Dendritic cell treated with granulocyte-macrophage colony-stimulating factor and Interleukin-4, amounts not matched to agents 40 ng/mL and 50 ng/mL, for 4 days (primary cell): ENCODE measurements at regions not wholly inside any gene's neighbourhood (a gene's known extent, or its start where the extent isn't known, plus 50 kb on each side); places are given as distances from the start of the nearest gene placed in this dataset.

Experiments
- H3K27ac Mint-ChIP-seq: one replicate; pipeline ENCODE4 v1.8.0; 2022; ENCODE audit warnings: mild to moderate bottlenecking, mixed read lengths
- H3K27me3 Mint-ChIP-seq: one replicate; pipeline ENCODE4 v1.8.0; 2022; ENCODE audit warnings: mild to moderate bottlenecking, mixed read lengths
- H3K36me3 Mint-ChIP-seq: one replicate; pipeline ENCODE4 v1.8.0; 2022; ENCODE audit warnings: low read depth, mixed read lengths
- H3K4me1 Mint-ChIP-seq: one replicate; pipeline ENCODE4 v1.8.0; 2022; ENCODE audit warnings: low read depth, mixed read lengths
- H3K4me3 Mint-ChIP-seq: one replicate; pipeline ENCODE4 v1.8.0; 2022; ENCODE audit warnings: mild to moderate bottlenecking, moderate library complexity, mixed read lengths
- H3K9me3 Mint-ChIP-seq: one replicate; pipeline ENCODE4 v1.8.0; 2022; ENCODE audit warnings: mixed read lengths
- intact Hi-C: fragments of 100-400 bp; cut with micrococcal nuclease; formaldehyde crosslinking; loops from one replicate; pipeline ENCODE4 v1.15.0; 2022

DNA sequence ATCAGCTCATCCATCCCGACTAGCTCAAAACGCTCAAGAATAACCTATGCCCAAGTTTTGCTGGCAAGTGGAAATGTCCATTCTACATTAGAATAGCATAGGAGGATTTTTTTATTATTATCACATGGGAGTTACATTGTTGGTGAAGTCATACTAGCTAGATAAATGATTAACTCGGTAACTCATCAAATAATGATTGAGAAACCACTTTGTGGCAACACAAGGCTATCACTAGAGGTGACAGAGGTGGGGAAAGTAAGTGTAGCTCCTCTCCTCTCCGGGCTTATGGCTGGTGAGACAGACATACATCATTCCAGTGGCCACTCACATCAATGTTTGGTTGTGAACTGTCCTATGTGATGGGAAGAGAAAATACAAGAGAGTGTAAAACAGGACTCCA, 161.6 kb downstream of the ZIC5 start:
- Mint-ChIP-seq H3K4me3 (no peak overlapping the region), H3K9me3 (no peaks in the 10 kb centered on the region), H3K4me1 (no peaks in the 10 kb centered on the region), H3K27ac (no peak overlapping the region), H3K27me3 (no peaks in the 10 kb centered on the region), H3K36me3 (no peaks in the 10 kb centered on the region)
- intact Hi-C loops = no loop called here

DNA sequence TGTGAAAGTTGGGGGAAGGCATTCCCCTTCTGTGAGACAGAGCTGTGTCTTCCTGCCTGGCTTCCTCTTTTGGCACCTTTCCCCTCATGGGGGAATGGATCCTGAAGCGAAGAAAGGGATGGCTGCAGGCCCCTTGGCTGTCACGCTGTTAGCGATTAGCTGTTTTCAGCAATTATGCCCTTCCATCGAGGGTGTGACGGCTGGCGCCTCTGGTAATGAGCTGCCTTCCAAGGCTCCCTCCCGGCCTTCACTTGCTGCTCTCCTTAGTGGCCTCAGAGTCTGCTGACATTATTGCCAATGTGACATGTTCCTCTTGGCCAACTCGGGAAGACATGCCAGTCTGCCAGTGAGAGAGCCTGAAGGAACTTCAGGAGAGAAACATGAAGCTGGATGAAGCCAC, 162.1 kb downstream of the ZIC5 start:
- no peak overlapping the region for H3K4me3 Mint-ChIP-seq
- intact Hi-C loops = no loop called here
- H3K4me1 Mint-ChIP-seq = no peaks in the 10 kb centered on the region

DNA sequence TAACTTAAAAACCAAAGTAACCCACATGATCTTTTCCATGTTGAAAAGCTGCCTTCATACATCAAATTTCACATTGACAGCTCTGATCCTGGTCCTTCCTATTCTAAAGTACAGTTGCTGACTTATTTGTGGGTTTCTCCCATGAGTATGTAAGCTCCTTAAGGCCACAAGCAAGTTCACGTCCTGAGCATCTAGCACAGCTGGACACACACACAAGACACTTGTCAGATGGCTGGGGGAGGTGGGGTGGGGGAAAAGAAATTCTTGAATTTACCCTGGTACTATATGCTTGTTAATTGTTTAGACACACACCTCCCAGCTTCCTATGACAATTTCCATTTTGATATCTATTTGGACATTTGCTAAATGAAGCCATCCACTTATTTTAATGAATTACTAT, 162.8 kb downstream of the ZIC5 start:
- no peaks in the 10 kb centered on the region for H3K36me3 Mint-ChIP-seq
- intact Hi-C loops = no loop called here
- H3K4me1 Mint-ChIP-seq = no peaks in the 10 kb centered on the region
- no peaks in the 10 kb centered on the region for H3K9me3 Mint-ChIP-seq
- no peak overlapping the region for H3K4me3 Mint-ChIP-seq
- H3K27me3 Mint-ChIP-seq = no peaks in the 10 kb centered on the region
- H3K27ac Mint-ChIP-seq = no peak overlapping the region

More for the DNA sequence above, 162.1 kb downstream of the ZIC5 start:
- Mint-ChIP-seq H3K9me3 (no peaks in the 10 kb centered on the region), H3K27ac (no peak overlapping the region), H3K27me3 (no peaks in the 10 kb centered on the region), H3K36me3 (no peaks in the 10 kb centered on the region)

DNA sequence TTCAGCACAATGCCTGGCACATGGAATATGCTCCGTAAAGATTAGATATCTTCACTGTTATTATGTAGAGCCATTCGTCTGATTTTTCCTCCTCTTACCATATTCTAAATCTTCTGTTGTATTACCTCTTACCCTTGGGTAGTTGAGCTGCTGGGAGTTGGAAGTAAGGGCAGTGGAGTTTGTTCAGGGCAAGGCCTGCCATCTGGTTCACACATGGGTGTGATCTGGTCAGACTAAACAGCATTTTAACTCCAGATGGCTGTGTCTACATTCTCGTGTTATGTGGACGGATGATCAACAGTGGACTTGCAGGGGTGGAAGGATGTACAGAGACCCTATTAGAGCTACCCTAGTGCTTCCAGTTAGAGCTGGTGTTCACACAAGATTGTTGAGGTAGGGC, 164.9 kb downstream of the ZIC5 start:
- Mint-ChIP-seq H3K4me1 (no peaks in the 10 kb centered on the region), H3K9me3 (no peaks in the 10 kb centered on the region), H3K27me3 (no peaks in the 10 kb centered on the region), H3K27ac (no peak overlapping the region), H3K36me3 (no peaks in the 10 kb centered on the region), H3K4me3 (no peak overlapping the region)
- intact Hi-C loops = no loop called here

DNA sequence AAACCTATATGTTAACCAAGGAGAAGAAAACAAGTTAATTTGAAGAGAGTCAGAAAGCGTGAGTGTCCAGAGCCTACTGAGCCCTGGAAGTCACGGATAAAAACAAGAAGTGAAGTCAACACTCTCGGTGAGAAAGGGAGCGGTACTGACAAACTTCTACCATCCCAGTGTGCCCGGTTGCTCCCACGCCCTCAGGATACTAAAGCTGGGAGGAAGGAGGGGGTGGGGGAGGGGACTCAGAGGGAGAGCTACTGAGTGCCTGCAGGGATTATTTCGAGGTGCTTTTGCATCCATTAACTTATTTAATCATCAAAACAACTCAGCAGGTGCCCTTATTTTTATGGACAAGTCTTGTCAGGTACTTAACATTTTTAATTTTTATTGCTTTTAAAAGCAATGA, 166.2 kb downstream of the ZIC5 start:
- no peaks in the 10 kb centered on the region for H3K36me3 Mint-ChIP-seq
- no peaks in the 10 kb centered on the region for H3K27me3 Mint-ChIP-seq
- H3K9me3 Mint-ChIP-seq = no peaks in the 10 kb centered on the region
- H3K4me3 Mint-ChIP-seq = no peak overlapping the region
- no peaks in the 10 kb centered on the region for H3K4me1 Mint-ChIP-seq
- H3K27ac Mint-ChIP-seq = no peak overlapping the region
- intact Hi-C loops = no loop called here

DNA sequence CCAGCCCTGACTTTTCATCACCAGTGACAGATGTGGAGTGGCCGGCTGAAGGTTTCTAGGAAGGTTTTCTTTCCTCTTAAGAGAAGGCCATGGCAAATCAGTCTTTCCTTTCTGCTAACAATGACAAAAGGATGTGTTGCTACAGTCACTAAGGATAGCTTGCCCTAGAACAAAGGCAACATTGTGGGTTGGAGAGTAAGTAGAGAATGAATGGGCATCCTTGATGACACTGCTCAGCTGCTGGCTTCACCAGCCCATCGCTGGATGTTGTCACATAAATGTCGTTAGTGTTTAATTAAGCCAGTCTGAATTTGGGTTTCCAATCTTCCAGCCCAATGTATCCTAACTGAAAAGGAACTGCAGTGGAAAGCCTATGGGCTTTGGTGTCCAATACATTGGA, 168.4 kb downstream of the ZIC5 start:
- Mint-ChIP-seq H3K4me1 (no peaks in the 10 kb centered on the region), H3K27ac (no peak overlapping the region), H3K27me3 (no peaks in the 10 kb centered on the region), H3K4me3 (no peak overlapping the region), H3K9me3 (peaks cover 6% of the 10 kb centered on the region), H3K36me3 (no peaks in the 10 kb centered on the region)
- intact Hi-C loops = no loop called here

DNA sequence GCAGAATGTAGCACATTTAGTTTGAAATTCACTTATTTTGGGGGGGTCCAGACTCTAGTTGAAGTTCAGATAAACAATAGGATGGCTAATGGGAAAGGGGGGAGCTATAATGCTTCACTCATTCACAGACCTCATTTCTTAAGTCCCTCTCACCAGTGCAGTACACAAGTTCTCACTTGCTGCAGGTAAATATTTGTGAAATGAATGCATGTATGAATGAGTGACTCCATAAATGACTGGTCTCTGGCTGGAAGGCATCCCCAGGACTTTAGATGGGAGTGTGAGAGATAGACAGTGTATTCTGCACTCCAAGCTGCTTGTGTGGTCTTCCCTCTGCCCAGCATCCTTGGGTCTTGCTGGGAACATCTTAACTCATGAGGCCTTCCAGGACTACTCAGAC, 169.2 kb downstream of the ZIC5 start:
- intact Hi-C loops = no loop called here
- Mint-ChIP-seq H3K9me3 (peaks cover 6% of the 10 kb centered on the region), H3K27ac (no peak overlapping the region), H3K4me1 (no peaks in the 10 kb centered on the region), H3K4me3 (no peak overlapping the region), H3K36me3 (no peaks in the 10 kb centered on the region), H3K27me3 (no peaks in the 10 kb centered on the region)

DNA sequence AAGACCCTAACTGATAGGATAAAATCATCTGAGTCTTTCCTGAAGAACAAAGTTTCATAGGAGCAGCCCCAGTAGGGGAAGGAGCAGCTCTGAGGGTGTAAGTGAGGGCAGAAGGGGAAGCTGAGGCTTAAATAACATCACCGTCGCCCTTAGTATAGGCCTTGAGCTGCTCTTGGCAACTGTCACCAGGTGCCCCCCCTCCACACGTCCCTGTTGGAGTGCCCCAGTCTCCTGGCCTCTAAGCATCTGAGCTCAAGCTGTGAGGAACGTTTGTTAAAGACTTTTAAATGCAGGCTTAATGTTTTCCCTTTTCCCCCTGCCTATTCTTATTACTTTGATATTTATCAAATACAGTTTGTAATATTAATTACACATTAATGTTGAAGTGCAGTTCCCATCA, 170.6 kb downstream of the ZIC5 start:
- H3K4me3 Mint-ChIP-seq = no peak overlapping the region
- no peaks in the 10 kb centered on the region for H3K4me1 Mint-ChIP-seq
- H3K27ac Mint-ChIP-seq = no peak overlapping the region
- no peaks in the 10 kb centered on the region for H3K27me3 Mint-ChIP-seq
- peaks cover 6% of the 10 kb centered on the region for H3K9me3 Mint-ChIP-seq
- intact Hi-C loops = no loop called here
- no peaks in the 10 kb centered on the region for H3K36me3 Mint-ChIP-seq

DNA sequence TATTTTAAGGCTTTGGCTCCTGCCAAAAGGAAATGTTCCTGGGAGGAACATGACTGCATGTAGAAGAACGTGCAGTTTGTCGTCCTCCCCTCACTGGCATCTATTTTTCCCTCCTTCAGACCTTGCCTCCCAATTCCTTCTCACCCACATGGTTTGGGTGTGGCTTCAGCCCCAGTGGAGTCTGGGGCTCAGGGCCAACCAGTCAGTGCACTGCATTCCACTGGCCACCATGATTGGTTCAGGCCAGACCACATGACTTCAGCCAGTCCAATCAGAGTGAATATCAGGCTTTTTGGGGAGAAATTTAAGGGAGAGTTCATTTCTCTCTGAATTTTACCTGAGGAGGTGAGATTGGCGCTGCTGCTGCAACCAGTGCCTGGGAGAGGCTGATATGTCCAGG, 171.6 kb downstream of the ZIC5 start:
- no peaks in the 10 kb centered on the region for H3K27me3 Mint-ChIP-seq
- no peak overlapping the region for H3K4me3 Mint-ChIP-seq
- intact Hi-C loops = no loop called here

DNA sequence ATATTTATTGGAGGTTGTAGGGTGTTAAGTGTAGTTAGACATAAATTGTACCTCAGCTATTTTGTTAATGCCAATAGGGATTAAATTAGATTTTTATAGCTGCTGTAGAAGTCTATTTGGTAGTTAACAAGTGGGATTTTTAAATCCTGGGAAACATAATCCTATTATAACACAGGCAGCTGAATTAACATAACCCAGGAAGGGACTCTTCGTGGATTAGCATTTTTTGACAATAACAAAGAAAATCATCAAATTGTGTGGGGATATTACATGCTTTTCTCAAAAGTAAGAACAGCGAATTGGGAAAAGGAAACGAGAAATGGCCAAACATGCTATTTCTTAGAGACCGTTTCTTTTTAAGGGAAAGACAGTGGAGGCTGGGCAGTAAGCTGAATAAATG, 172.8 kb downstream of the ZIC5 start:
- Mint-ChIP-seq H3K27ac (no peak overlapping the region), H3K9me3 (peaks cover 6% of the 10 kb centered on the region), H3K4me1 (no peaks in the 10 kb centered on the region), H3K36me3 (no peaks in the 10 kb centered on the region), H3K4me3 (no peak overlapping the region), H3K27me3 (no peaks in the 10 kb centered on the region)
- intact Hi-C loops = no loop called here

More for the DNA sequence above, 171.6 kb downstream of the ZIC5 start:
- no peaks in the 10 kb centered on the region for H3K36me3 Mint-ChIP-seq
- H3K27ac Mint-ChIP-seq = no peak overlapping the region
- H3K4me1 Mint-ChIP-seq = no peaks in the 10 kb centered on the region
- H3K9me3 Mint-ChIP-seq = peaks cover 6% of the 10 kb centered on the region

DNA sequence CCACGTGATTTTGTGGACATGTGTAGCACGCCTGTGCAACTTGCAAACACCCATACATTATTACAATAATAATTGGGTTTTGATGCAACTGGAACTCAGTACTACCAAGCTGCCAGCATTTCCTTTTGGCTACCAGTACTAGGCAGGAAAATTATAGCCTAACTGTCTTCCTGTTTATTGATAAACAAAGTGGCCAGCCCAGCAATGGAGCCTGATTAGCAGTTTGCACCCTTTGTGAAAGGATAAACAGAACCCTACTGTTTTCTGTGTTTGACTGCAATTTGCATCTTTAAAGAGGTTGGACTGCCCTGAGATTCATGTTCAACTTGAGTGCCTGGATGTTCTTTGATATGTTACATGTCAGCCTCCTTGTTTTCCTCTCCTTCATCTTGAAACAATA, 173.9 kb downstream of the ZIC5 start:
- H3K4me3 Mint-ChIP-seq = no peak overlapping the region
- intact Hi-C loops = no loop called here
- H3K36me3 Mint-ChIP-seq = no peaks in the 10 kb centered on the region
- H3K4me1 Mint-ChIP-seq = no peaks in the 10 kb centered on the region
- H3K27ac Mint-ChIP-seq = no peak overlapping the region
- no peaks in the 10 kb centered on the region for H3K27me3 Mint-ChIP-seq
- peaks cover 6% of the 10 kb centered on the region for H3K9me3 Mint-ChIP-seq

DNA sequence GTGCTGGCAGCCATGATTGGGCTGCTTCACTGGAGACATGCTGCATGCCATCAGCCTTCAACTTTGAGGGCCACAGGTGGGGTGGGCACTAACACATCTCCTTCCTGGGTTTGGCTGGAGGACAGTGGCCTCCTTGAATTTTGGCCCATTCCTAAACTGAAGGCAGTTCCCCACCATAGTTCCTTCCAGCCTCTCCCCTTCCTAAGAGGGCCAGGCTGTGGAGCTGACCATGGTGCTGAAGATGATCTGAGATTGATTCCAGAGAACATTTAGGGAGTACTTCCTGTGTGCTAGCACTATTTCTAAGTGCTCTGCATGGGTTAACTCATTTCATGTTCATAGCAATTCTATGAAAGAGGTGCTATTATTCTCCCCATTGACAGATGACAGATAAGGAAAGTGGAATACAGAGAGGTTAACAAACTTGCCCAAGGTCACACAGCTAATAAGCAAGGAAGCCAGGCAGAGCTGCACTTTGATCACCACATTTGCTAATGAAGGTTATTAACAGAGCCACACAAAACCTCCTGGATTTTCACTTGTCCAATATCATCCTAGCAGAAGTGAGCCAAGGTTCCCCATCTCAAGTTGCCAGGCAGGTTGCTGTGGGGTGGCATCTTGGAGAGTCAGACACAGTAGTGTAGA, 175.3 kb downstream of the ZIC5 start:
- intact Hi-C loops = no loop called here
- no peaks in the 10 kb centered on the region for H3K27me3 Mint-ChIP-seq
- no peaks in the 10 kb centered on the region for H3K36me3 Mint-ChIP-seq
- H3K27ac Mint-ChIP-seq = no peak overlapping the region
- H3K4me1 Mint-ChIP-seq = no peaks in the 10 kb centered on the region
- H3K9me3 Mint-ChIP-seq = peaks cover 6% of the 10 kb centered on the region
- no peak overlapping the region for H3K4me3 Mint-ChIP-seq

DNA sequence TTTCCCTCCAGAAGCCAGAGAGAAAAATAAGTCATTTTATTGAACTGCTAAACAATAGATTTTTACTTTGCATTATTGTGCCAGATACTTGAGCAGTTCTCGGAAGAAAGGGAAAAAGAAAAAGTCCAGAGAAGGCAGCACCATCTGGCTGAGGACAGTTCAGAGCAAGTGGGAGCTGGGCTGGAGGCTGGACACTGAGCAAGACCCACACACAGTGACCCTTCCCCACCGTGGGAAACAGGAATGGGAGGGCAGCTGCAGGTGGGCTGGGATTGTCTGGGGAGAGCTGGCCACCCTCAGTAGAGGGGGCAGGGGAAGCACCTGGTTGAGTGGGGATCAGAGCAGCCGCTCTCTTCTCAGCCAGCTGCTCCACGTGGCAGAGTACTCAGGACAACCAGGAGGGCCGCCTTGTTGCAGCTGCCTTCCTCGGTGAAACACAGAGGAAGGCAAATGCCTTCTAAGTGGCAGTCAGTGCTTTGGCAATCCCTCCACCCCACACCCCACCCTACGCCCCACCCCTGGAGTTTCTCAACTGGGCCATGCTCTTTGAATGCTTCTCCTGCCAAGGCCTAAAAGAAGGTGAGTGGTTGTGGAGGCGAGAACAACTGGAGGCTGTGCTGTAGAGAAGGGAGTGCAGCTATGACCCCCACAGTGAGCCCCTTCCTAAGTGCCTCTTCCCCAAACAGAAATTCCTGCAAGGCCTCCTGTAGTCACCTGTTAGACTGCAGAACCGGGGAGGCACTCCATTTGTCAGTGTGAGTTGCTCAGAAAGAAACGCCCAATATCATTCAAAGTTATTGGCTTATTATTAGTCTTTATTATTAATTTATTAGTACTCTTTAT, 179.3 kb downstream of the ZIC5 start:
- no peaks in the 10 kb centered on the region for H3K36me3 Mint-ChIP-seq
- no peaks in the 10 kb centered on the region for H3K27me3 Mint-ChIP-seq
- H3K27ac Mint-ChIP-seq = no peak overlapping the region
- no peak overlapping the region for H3K4me3 Mint-ChIP-seq
- no peaks in the 10 kb centered on the region for H3K4me1 Mint-ChIP-seq
- H3K9me3 Mint-ChIP-seq = no peaks in the 10 kb centered on the region
- intact Hi-C loops = no loop called here

DNA sequence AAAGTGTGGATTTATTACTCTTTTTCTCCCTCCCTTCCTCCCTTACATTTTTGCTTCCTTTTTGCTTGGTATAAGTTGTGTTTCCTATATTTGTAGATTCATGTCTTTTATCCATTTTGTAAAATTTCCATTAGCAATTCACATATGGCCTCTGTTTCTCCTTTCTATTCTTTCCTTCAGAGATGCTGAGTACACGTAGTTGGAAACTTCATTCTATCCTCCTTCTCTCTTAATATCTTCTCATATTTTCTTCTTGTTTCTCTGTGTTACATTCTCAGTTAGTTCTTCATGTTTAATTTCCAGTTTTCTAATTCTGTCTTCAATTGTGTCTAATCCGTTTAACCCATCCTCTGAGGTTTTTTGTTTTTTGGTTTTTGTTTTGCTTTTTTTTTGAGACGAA, 188.9 kb downstream of the ZIC5 start:
- no peak overlapping the region for H3K4me3 Mint-ChIP-seq
- H3K36me3 Mint-ChIP-seq = no peaks in the 10 kb centered on the region
- H3K4me1 Mint-ChIP-seq = no peaks in the 10 kb centered on the region
- intact Hi-C loops = no loop called here
- no peaks in the 10 kb centered on the region for H3K27me3 Mint-ChIP-seq
- H3K27ac Mint-ChIP-seq = no peak overlapping the region
- H3K9me3 Mint-ChIP-seq = peaks cover 17% of the 10 kb centered on the region

DNA sequence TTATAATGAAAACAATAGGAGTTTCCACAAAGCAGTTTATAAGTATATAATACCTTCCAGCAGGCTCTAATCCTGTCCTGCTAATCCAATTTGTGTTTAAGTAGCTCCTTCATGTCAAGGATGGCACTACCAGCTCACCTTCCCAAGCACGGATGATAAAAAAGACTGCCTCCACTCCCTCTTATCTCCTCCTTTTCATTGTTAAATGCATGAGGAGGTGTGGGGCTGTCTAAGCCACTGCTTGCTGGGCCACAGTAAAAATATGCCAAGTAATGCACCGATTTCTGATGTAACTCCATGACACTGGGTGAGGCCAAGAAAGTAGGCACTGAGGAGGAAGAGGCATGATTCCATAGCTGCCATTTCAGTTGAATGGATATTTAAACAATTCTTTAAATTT, 193.1 kb downstream of the ZIC5 start:
- Mint-ChIP-seq H3K4me3 (no peak overlapping the region), H3K9me3 (peaks cover 17% of the 10 kb centered on the region), H3K36me3 (peaks cover 4% of the 10 kb centered on the region), H3K27ac (no peak overlapping the region), H3K4me1 (no peaks in the 10 kb centered on the region), H3K27me3 (no peaks in the 10 kb centered on the region)
- intact Hi-C loops = no loop called here
